ENCODE measurements at regions not wholly inside any gene's neighbourhood (a gene's known extent, or its start where the extent isn't known, plus 50 kb on each side); places are given as distances from the start of the nearest gene placed in this dataset.

- no peak for DNase-seq (ENCODE audit: low read depth)
Observed at GRCh38 chr5:53364061-53364460, 116.4 kb upstream of the FST start.

- no peak for DNase-seq (ENCODE audit: low read depth)
Observed at GRCh38 chr5:53366245-53366644, 114.2 kb upstream of the FST start.

GRCh38 chr5:53367727-53368126, 112.7 kb upstream of the FST start:
- DNase-seq (ENCODE audit: low read depth): no peak

GRCh38 chr5:53368516-53368915, 111.9 kb upstream of the FST start:
- DNase-seq (ENCODE audit: low read depth): no peak

GRCh38 chr5:53368966-53369605, 111.3 kb upstream of the FST start:
- no peak for DNase-seq (ENCODE audit: low read depth)

GRCh38 chr5:53369681-53370080, 110.7 kb upstream of the FST start:
- DNase-seq (ENCODE audit: low read depth): no peak

GRCh38 chr5:53373451-53374158, 106.8 kb upstream of the FST start:
- DNase-seq (ENCODE audit: low read depth): no peak

GRCh38 chr5:53376853-53377252, 103.6 kb upstream of the FST start:
- DNase-seq (ENCODE audit: low read depth): no peak

GRCh38 chr5:53378190-53378589, 102.2 kb upstream of the FST start:
- no peak for DNase-seq (ENCODE audit: low read depth)

- DNase-seq (ENCODE audit: low read depth): peak; percentile 61
Observed at GRCh38 chr5:53378590-53379247, 101.7 kb upstream of the FST start.

GRCh38 chr5:53386341-53386740, 94.1 kb upstream of the FST start:
- no peak for DNase-seq (ENCODE audit: low read depth)

- DNase-seq (ENCODE audit: low read depth): no peak
Observed at GRCh38 chr5:53389093-53389492, 91.3 kb upstream of the FST start.

GRCh38 chr5:53392073-53392472, 88.4 kb upstream of the FST start:
- DNase-seq (ENCODE audit: low read depth): no peak

- DNase-seq (ENCODE audit: low read depth): no peak
Observed at GRCh38 chr5:53394808-53395207, 85.6 kb upstream of the FST start.

GRCh38 chr5:53397141-53397757, 83.2 kb upstream of the FST start:
- no peak for DNase-seq (ENCODE audit: low read depth)

- peak; percentile 84 for DNase-seq (ENCODE audit: low read depth)
Observed at GRCh38 chr5:53397845-53398244, 82.6 kb upstream of the FST start.

- DNase-seq (ENCODE audit: low read depth): no peak
Observed at GRCh38 chr5:53399926-53400697, 80.3 kb upstream of the FST start.

- peak; percentile 54 for DNase-seq (ENCODE audit: low read depth)
Observed at GRCh38 chr5:53403291-53403690, 77.1 kb upstream of the FST start.

GRCh38 chr5:53403758-53404157, 76.7 kb upstream of the FST start:
- no peak for DNase-seq (ENCODE audit: low read depth)

GRCh38 chr5:53405396-53405795, 75.0 kb upstream of the FST start:
- DNase-seq (ENCODE audit: low read depth): no peak

- peak; percentile 87 for DNase-seq (ENCODE audit: low read depth)
Observed at GRCh38 chr5:53406630-53407316, 73.7 kb upstream of the FST start.

Measured in LHCN-M2 (cell line).